ELF-1 (cell line): ENCODE measurements at regions not wholly inside any gene's neighbourhood (a gene's known extent, or its start where the extent isn't known, plus 50 kb on each side); places are given as distances from the start of the nearest gene placed in this dataset.
"Not testable (repeated sequence)": the region's sequence is repeated elsewhere in the genome, so short reads cannot be mapped to it uniquely, and the experiment has no call there.

Source experiments
- DNase-seq: peaks from one replicate; pipeline ENCODE4 v3.0.0-alpha.2; 2016; ENCODE audit warnings: low read depth, low spot score

DNA sequence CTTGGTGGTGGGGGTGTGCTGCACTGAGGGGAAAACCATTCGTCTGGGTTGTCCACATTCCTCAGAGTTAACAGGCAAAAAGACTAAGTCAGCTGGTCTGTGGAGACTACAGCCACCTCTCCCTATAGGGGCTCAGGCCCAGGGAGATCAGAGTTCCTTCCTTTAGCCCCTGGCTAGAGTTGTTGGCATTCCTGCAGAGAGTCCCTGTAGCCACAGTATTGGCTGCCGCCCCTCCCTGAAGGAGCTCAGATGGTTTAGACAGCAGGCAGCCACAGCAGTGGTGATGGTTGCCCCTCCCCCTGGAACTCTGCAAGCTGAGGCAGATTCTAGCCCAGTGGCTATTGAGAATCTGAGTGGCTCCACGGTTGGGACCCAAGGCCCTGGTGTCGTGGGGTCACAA is 1072.5 kb upstream of the ATXN7L3B start:
- DNase-seq, result peak; percentile 96

DNA sequence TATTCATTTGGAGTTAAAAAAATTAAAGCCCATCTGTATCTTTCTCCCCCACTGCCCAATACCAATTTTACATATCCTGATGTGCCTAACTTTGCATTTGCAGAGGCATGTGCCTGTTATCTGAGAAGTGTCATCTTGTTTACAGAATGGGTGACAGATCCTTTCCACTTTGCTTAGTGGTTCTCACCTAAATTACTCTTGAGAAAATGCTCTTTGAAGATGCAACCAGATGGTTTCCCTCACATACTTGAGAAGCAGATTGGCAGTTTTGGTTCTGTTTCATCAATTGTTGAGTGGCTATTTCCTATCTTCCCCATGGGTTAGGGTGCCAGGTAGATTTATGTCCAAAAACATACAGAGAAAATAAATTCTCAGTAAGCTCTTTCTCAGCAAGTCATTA is 1051.4 kb upstream of the ATXN7L3B start:
- no peak for DNase-seq

DNA sequence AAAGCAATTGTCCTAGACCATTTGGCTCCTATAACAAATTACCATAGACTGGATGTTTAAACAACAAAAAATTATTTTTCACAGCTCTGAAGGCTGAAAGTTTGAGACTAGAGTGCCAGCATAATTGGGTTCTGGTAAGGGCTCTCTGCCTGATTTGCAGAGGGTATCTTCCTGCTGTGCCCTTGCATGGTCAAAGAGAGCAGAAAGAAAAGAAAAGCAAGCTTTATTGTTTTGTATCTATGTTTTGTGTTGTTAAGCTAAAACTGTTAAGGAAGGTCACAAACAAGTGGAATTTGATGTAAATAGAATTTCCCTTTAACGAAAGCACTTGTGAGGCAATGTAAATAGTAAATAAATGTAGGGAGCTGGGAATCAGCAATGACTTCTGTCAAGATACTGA is 1031.0 kb upstream of the ATXN7L3B start:
- DNase-seq, result no peak

DNA sequence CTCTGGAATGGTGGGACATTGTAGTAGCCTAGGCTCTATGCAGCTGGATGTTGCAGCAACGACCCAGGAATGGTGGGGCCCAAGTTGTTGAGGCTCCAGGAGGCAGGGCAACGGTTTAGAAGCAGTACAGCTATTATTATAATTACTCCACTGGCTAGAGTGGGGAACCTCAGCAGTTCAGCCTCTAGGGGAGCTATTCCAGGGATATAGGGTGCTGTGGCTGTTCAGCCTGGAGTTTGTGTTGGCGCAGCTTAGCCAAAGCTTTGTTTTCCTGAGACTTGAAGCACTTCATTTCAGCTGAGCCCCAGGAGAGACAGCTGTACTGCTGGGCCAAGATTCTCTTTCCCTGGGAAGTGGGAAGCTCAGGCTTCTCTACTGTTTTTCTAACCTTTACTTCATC is 1023.0 kb upstream of the ATXN7L3B start:
- peak; percentile 9 for DNase-seq

DNA sequence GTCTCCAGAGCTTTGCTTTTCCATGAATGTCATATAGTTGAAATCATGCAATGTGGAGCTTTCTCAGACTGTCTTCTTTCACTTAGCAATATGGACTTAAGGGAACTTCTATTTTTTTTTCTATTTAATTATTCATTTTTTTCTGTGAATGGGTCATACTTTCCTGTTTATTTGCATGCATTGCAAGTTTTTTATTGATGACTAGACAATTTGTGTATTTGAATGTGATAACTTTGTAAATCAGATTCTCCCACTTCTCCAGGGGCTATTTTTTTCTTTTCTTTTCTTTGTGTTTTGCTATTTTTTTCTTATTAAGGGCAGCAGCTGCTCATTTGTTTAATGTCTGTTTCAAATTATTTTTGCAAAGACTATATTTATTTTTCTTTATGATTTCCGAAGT is 1019.8 kb upstream of the ATXN7L3B start:
- DNase-seq, result no peak

DNA sequence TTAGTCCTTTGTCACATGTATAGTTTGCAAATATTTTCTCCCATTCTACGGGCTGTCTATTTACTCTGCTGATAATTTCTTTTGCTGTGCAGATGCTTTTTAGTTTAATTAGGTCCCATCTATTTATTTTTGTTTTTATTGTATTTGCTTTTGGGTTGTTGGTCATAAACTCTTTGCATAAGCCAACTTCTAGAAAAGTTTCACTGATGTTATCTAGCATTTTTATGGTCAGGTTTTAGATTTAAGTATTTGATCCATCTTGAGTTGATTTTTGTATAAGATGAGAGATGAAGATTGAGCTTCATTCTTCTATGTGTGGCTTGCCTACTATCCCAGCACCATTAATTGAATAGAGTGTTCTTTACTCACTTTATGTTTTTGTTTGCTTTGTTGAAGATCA is 1008.4 kb upstream of the ATXN7L3B start:
- DNase-seq, result no peak

DNA sequence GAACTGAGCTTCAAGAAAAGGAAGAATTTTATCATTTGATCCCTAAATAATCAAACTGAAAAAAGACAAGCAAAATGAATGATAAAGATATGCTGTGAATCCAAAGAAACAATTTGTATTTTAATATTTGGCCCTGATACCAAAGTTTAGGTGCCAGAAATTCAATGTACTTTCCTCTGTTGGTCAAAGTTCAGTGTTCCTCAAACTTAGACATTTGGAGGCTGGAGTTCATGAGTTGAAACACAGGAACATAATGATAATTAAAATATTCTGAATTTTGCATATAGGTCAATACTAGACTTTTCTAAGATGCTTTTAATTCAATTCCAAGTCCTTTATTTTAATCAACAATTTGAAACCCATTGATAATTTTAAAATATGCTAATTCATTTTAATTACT is 1007.7 kb upstream of the ATXN7L3B start:
- no peak for DNase-seq

DNA sequence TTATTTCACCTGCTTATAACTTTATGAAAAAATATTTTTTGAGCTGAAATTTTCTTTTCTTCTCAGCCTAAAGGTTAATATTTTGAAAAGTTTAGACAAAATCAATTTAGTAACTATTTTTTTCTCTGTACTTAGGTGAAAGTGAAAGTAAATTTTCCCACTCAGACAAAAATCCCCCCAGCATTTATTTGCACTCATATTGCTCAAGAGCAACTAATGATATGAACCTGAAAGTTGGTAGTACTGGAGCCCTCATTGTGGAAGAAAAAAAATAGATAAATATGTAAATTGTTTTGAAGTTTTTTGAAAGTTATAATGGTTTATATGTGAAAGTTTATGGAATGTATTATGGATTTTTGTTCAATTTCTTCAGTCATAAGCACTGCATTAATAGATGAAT is 1005.9 kb upstream of the ATXN7L3B start:
- DNase-seq, result no peak

DNA sequence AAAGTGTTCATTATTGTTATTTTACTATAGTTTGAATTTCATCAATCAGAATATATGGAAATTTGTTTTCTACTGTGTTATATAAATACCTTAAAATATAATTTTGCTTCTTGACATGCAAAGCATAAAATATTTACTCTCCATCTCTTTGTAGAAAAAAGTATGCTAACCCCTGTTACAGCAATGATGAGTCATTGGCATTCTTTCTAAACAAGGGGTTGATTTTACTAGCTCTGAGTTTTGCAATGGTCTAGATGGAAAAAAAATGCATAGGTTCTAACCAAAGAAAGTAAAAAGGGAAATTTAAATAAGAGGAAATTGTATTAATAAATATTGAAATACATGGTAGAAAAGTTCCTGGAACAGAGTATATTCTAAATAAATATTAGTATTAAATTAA is 990.2 kb upstream of the ATXN7L3B start:
- DNase-seq, result no peak

DNA sequence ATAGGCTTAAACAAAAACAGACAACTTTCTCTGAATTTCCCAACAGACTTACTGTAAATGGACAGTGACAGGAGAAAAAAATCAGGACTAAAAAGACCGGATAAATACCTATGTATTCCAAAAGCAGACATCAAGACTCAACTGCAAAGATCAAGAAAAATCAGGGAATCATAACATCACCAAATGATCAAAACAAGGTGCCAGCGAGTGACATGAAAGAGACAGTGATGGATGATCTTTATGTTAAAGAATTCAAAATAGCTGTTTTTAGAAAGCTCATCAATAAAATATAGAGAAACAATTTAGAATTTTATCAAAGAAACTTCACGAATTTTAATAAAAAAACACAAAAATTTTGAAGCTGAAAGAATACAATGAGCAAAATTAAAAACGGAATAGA is 952.5 kb upstream of the ATXN7L3B start:
- no peak for DNase-seq

DNA sequence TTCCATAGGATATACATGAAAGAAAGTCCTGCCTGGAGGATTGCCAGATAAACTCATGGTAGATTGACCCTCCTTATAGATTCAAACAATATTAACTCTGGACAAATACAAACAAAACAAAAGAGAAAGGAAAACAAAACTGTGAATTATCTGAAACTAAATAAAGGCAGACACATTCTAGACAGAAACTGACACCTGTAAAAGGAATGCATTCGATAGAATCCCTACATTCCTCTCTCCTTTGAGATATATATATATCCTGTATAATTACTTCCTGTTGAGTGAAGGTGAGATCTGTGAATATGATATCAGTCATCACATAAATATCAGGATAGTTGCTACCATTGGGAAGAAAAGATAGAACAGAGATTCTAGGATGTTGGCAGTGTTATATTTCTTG is 948.4 kb upstream of the ATXN7L3B start:
- DNase-seq, result no peak

DNA sequence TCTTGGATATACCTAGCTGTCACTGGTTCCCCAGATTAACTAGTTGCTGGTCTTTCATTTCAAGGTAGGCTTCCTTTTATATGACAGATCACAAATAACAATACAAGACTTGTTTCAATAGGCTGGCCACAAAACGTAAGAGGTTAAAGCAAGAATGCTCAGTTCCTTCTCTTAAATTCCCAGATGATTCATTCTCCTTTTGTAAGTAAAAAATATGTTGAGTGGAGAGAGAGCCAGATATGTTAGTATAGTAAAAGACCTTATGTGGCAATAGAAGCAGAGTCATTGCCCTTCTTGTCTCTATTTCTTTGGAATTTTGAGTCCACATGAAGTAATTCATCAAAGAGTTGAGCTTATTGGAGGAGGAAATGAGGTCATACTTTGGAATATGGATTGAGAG is 939.0 kb upstream of the ATXN7L3B start:
- no peak for DNase-seq

DNA sequence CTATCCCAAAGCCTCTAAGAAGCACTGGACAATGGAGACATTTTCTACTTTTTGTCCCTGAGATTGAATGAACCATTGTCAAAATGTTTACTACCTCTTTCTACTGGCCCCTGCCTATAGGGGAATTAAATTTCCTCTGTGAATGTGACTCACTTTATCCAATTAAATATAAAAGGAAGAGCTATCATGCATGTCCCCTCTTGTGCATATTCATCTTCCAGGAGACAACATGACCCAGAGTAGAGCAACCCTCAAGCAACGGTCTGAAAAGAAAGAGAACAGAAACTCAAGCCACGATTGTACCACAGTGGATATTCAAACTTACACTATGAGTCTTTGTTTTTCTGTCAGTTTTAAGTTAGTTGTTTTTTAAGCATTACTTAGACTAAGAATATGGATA is 938.4 kb upstream of the ATXN7L3B start:
- DNase-seq, result no peak

DNA sequence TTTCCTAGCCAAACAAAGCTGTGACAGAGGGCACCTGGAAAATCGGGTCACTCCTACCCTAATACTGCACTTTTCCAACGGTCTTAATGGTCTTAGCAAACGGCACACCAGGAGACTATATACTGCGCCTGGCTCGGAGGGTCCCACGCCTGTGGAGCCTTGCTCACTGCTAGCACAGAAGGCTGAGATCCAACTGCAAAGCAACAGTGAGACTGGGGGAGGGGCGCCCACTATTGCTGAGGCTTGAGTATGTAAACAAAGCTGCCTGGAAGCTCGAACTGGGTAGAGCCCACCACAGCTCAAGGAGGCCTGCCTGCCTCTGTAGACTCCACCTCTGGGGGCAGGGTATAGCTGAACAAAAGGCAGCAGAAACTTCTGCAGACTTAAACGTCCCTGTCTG is 931.7 kb upstream of the ATXN7L3B start:
- DNase-seq, result peak; percentile 48

DNA sequence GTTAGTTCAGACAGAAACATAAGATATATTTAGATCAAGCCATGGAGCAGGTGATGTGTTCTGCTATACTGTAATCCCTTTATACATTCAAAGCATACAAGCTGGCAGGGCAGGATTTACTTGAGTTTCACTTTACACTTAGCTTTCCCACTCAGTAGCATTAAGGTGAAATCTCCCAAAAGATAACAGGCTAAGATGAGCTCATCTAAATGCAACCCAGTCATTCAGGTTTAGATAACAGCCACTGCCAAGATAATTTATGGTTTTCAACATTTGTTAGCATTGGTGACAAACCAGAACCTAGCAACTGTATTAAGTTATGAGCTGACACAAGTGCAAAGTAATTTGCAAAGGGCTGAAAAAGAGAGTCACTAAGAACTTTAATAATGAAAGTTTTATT is 925.1 kb upstream of the ATXN7L3B start:
- DNase-seq, result no peak

DNA sequence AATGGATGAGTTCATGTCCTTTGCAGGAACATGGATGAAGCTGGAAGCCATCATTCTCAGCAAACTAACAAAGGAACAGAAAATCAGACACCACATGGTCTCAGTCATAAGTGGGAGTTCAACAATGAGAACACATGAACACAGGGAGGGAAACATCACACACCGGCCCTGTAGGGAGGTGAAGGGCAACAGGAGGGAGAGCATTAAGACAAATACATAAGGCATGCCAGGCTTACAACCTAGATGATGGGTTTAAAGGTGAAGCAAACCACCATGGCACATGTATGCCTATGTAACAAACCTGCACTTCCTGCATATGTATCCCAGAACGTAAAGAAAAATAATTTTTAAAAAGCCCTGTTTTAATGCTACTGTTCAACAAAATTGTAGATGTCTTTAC is 914.2 kb upstream of the ATXN7L3B start:
- DNase-seq, result no peak

DNA sequence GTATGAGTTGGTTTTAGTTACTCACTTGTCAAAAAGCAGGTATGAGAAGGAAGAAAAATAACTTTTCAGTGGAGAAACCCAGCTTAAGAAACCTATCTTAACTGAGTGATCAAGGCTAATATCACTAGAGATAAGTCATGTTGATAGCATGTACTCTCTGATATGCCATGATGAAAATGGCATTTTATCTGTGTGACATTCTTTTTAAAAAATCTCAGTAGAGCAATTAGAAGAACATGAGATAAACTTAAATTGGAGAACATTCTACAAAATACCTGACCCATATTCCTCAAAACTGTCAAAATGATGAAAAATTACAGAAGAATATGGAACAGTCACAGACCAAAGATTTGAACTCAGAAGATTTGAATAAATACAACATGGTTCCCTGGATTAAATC is 912.4 kb upstream of the ATXN7L3B start:
- DNase-seq, result no peak

DNA sequence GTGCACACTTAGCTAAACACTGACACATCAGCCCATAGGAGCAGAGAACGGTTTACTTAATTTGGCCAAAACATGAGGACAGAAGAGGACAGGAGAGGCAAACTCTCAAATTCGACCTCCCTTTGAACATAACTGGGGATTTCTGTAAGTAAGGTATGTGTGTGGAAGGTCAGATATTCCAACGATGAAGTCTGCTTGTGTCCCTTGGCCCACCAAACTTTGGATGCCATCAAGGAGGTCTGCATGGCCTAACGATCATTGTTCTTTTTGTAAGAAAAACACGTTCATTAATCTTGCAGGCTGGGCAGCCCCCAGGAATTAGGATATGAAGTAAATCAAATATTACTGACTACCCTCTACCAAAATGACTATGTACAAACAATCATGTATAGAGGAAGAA is 908.5 kb upstream of the ATXN7L3B start:
- no peak for DNase-seq

DNA sequence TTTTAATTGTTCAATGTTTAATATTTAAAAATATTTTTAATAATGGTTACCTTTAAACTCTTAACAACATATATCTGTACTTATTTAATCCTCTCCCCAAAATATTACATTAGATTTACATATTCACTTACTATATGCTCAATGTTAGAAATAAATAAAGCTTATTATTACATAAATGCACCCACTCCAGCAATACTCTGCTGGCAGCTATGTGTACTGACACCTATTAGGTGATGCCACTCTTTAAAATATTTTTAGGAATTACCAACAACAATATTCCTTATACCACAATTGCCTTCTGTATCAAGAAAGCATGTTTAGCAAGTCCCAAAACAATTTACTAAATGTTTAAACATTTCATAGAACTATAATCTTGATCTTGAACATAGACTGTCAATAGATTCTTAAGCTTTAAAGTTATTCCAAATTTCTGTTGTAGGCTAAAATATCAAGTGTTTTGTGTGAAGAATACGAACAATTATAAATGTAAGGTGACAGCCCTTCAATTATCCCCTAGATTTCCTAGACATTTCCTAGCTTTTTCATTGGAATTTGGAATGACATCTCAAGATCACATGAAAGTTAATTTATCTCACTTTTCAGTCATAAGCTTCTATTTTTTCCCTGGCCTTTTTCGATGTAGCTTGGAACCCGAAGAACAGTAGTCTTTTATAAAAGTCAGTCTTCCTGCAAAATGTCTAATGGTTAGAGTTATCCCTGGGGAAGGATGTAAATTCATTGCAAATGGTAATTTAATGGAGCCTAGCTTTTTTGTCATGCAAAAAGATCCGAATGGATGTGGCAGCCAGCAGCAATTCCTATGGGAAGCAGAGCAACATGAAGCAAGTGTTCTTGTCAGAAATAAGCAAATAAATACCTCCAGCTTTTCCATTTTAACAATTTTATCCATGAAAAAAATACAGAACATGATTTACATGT is 907.5 kb upstream of the ATXN7L3B start:
- DNase-seq, result peak; percentile 26

DNA sequence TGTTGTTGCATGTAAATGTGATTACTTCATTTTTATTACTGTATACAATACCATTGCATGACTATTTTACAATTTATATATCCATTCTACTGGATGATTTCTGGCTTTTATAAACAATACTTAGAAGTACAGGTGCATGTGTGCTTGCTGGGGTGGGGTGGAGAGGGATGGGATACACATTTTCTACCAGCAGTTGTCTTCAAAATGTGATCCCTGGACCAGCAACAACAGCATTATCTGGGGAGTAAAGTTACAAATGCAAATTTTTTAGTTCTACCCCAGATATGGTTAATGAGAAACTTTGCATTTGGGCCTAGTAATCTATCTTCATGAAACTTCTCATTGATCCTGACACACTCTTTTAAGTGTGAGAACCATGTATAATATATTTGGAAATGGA is 905.4 kb upstream of the ATXN7L3B start:
- no peak for DNase-seq

DNA sequence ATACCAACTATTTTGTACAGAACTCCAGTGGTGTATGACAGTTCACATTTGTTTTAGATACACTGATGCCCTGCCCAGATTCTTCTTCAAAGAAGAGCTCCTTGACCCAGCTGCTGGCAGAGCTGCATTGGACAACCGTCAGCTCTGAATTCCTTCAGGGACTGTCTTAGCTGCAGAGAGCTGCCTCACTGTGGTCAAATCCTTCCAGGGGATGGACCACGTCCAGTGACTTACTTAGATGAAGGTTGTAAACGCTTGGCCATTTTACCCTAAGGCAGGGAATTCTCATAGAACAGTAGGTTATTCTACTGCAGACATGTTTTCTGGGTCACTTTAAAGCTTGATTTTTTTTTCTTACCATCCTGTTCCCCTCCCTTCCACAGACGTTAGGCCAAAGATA is 905.0 kb upstream of the ATXN7L3B start:
- no peak for DNase-seq

DNA sequence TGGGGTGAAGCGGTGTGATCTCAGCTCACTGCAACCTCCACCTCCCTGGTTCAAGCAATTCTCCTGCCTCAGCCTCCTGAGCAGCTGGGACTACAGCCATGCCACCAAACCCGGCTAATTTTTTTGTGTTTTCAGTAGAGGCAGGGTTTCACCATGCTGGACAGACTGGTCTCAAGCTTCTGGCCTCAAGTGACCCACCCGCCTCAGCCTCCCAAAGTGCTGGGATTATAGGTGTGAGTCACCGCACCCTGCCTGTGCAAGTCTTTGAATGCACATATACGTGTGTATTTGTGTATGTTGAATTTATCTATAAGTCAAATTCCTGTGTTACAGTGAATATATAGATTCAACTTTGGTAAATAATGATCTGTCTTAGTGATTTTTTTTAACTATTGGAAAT is 898.2 kb upstream of the ATXN7L3B start:
- DNase-seq, result not testable (repeated sequence)

DNA sequence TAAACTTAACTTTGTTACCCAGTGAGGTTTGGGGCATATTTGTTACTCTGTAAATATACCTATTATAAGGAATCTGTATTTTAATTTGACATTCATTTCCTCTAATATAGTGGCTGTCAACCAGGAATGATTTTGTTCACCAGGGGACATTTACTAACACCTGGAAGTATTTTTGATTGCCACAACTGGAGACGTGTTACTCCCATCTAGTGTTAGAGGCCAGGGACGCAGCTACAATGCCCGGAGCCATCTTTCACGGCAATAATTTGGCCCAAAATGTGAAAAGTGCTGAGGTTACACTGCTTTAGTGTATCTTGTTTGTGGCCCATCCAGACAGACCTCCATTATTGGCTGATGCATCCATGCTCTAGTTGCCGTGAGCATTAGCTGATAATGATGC is 881.3 kb upstream of the ATXN7L3B start:
- no peak for DNase-seq

DNA sequence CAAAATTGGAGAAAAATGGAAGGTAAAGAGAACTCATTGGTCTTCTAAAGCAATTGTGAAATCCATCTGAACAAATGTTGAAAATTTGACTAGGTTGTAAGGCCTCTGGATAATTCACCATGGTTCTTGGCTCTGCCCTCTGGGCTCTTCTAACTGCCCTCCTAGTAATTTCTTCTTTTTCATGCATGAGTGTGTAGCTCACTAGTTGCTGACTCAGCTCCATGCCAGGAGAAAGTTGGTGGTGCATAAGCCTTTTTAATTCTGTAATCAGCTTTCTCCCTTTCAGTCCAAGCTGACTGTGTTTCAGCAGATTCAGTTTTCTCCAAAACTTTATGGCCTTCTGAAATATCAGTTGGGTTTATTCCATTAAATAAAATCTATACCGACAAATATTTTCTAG is 877.8 kb upstream of the ATXN7L3B start:
- DNase-seq, result no peak
